Endothelial cell of umbilical vein (primary cell): ENCODE measurements at regions not wholly inside any gene's neighbourhood (a gene's known extent, or its start where the extent isn't known, plus 50 kb on each side); places are given as distances from the start of the nearest gene placed in this dataset.

ENCODE experiments used
- BruUV-seq: library from RNA; stranded (reverse); fragments of 400-500 nt; replicated peaks from 2 replicates; lab custom pipeline; 2021; lab: Mats Ljungman, UMichigan
- CTCF ChIA-PET: fragments of 300-600, 350-600 bp; sonication (Branson Sonifier 250); formaldehyde crosslinking; loops from one replicate; lab custom pipeline; 2021; ENCODE audit warnings: antibody characterized with exemption, inconsistent platforms; lab: Charles Lee
- POLR2A ChIA-PET: fragments of 300-600, 350-600 bp; sonication (Branson Sonifier 250); formaldehyde crosslinking; loops from one replicate; lab custom pipeline; 2021; ENCODE audit warnings: antibody characterized with exemption, inconsistent platforms; lab: Charles Lee
- DNase-seq: peaks from one replicate; pipeline ENCODE4 v3.0.0-alpha.2; 2011; ENCODE audit warnings: low read depth, low spot score
- FAIRE-seq: peaks from 2 replicates; lab custom pipeline; 2011; peaks lifted over from hg19 to GRCh38; lab: Jason Lieb, UNC
- H2AFZ ChIP-seq: 2 replicates; pipeline ENCODE4 v1.6.0; 2012; ENCODE audit warnings: low read depth, low read length, control low read depth, inconsistent platforms
- H3K27ac ChIP-seq: 2 replicates; pipeline ENCODE4 v1.5.1; 2011; ENCODE audit warnings: low read depth, mild to moderate bottlenecking, control low read depth, low read length, moderate library complexity; ENCODE audit not compliant: insufficient read depth
- H3K27me3 ChIP-seq, 2 experiments: 2 replicates each; pipeline versions ENCODE4 v1.6.0 to v1.6.1; 2011; ENCODE audit warnings: low read length in 2 of 2, mixed read lengths in 1 of 2; ENCODE audit not compliant: control insufficient read depth in 2 of 2, insufficient read depth in 2 of 2
- H3K36me3 ChIP-seq, 2 experiments: 2 replicates in 1 of 2; 3 replicates in 1 of 2; pipeline ENCODE4 v1.5.1; 2011; ENCODE audit warnings: low read length in 2 of 2, mild to moderate bottlenecking in 1 of 2, moderate library complexity in 1 of 2; ENCODE audit not compliant: control insufficient read depth in 2 of 2, insufficient read depth in 2 of 2; ENCODE audit errors: extremely low read depth in 1 of 2
- H3K4me1 ChIP-seq: 3 replicates; pipeline ENCODE4 v1.5.1; 2011; ENCODE audit warnings: mild to moderate bottlenecking, low read length; ENCODE audit not compliant: control insufficient read depth, insufficient read depth; ENCODE audit errors: extremely low read depth
- H3K4me2 ChIP-seq: 2 replicates; pipeline ENCODE4 v1.6.1; 2011; ENCODE audit warnings: low read length, control low read depth, mixed read lengths; ENCODE audit not compliant: insufficient read depth
- H3K4me3 ChIP-seq, 3 experiments: fragments of 200-600 bp in 1 of 3; sonication (generic), shearing (Covaris generic) in 1 of 3; replicated peaks in 1 of 3; 2 replicates each; pipeline ENCODE4 v1.5.1; 2011 to 2016; ENCODE audit warnings: control low read depth in 3 of 3, low read length in 3 of 3, mild to moderate bottlenecking in 2 of 3, inconsistent platforms in 1 of 3, low read depth in 1 of 3, moderate library complexity in 1 of 3; ENCODE audit not compliant: insufficient read depth in 1 of 3
- H3K79me2 ChIP-seq: 2 replicates; pipeline ENCODE4 v1.6.0; 2012; ENCODE audit warnings: low read length, inconsistent platforms; ENCODE audit not compliant: control insufficient read depth, insufficient read depth
- H3K9ac ChIP-seq: replicated peaks from 2 replicates; pipeline ENCODE3; 2011; ENCODE audit warnings: low read length, control low read depth; ENCODE audit not compliant: insufficient read depth; ENCODE audit errors: extremely low read depth
- H3K9me1 ChIP-seq: replicated peaks from 3 replicates; pipeline ENCODE4 v1.6.0; 2011; ENCODE audit warnings: mild to moderate bottlenecking, low read length; ENCODE audit not compliant: control insufficient read depth, insufficient read depth; ENCODE audit errors: extremely low read depth
- H3K9me3 ChIP-seq: replicated peaks from 2 replicates; pipeline ENCODE4 v1.5.1; 2012; ENCODE audit warnings: low read length, inconsistent platforms; ENCODE audit not compliant: control insufficient read depth, insufficient read depth
- H4K20me1 ChIP-seq: replicated peaks from 2 replicates; pipeline ENCODE3; 2011; ENCODE audit warnings: mild to moderate bottlenecking, low read length; ENCODE audit not compliant: control insufficient read depth, insufficient read depth; ENCODE audit errors: extremely low read depth
- CTCF ChIP-seq, 2 donors: IDR thresholded peaks; 1 replicate in 1 of 2; 2 replicates in 1 of 2; pipeline ENCODE4 v1.5.1; 2011; ENCODE audit warnings: low read length in 2 of 2, mild to moderate bottlenecking in 2 of 2, moderate library complexity in 2 of 2, control low read depth in 1 of 2, inconsistent platforms in 1 of 2, low read depth in 1 of 2; ENCODE audit not compliant: insufficient read depth in 1 of 2; ENCODE audit errors: extremely low read depth in 1 of 2
- EZH2 ChIP-seq: IDR thresholded peaks from 2 replicates; pipeline ENCODE4 v1.6.1; 2012; ENCODE audit warnings: borderline replicate concordance, low read depth, mild to moderate bottlenecking, moderate library complexity, low read length, inconsistent platforms; ENCODE audit not compliant: severe bottlenecking
- FOS ChIP-seq: IDR thresholded peaks from 2 replicates; pipeline ENCODE4 v1.6.1; 2011; ENCODE audit warnings: mild to moderate bottlenecking, low read length, moderate library complexity, borderline replicate concordance; ENCODE audit not compliant: insufficient read depth
- GATA2 ChIP-seq: IDR thresholded peaks from 2 replicates; pipeline ENCODE4 v1.7.0; 2011; ENCODE audit warnings: low read depth, mild to moderate bottlenecking, moderate library complexity, mixed read lengths, low read length; ENCODE audit not compliant: insufficient read length, insufficient read depth
- JUN ChIP-seq: IDR thresholded peaks from 2 replicates; pipeline ENCODE4 v1.6.1; 2011; ENCODE audit warnings: borderline replicate concordance, low read depth; ENCODE audit not compliant: insufficient read length, insufficient read depth
- MAX ChIP-seq: IDR thresholded peaks from 2 replicates; pipeline ENCODE4 v1.6.1; 2011; ENCODE audit not compliant: insufficient read depth, insufficient read length
- MYC ChIP-seq: IDR thresholded peaks from one replicate; pipeline ENCODE4 v1.6.1; 2011; ENCODE audit warnings: mild to moderate bottlenecking, low read depth, low read length
- POLR2A ChIP-seq: IDR thresholded peaks from 2 replicates; pipeline ENCODE4 v1.6.1; 2012; ENCODE audit warnings: low read depth, mild to moderate bottlenecking, control low read depth, low read length
- POLR2AphosphoS5 ChIP-seq: IDR thresholded peaks from 2 replicates; pipeline ENCODE4 v1.6.1; 2012; ENCODE audit warnings: low read depth, mild to moderate bottlenecking, control low read depth, low read length, moderate library complexity; ENCODE audit not compliant: insufficient read depth
- dilution Hi-C: fragments of 300-500 bp; cut with MboI; formaldehyde crosslinking; loops from one replicate; pipeline ENCODE4 v1.15.0; 2019; ENCODE audit warnings: low sequenced_read_pairs; ENCODE audit not compliant: extremely low pct_ligation_motif_present
- intact Hi-C: fragments of 100-400 bp; cut with micrococcal nuclease; formaldehyde crosslinking; loops from one replicate; pipeline ENCODE4 v1.10.0; 2022

- H4K20me1 ChIP-seq, result no peaks in the 10 kb centered on the region
- TF ChIP-seq JUN, result no peak
- no peak for TF ChIP-seq POLR2A
- no peak overlapping the region for H3K4me2 ChIP-seq
- no TSS peak for BruUV-seq
- no peaks in the 10 kb centered on the region for H3K9me1 ChIP-seq
- no peak overlapping the region for H2AFZ ChIP-seq
- no peaks in the 10 kb centered on the region for H3K36me3 ChIP-seq
- intact Hi-C loops (loop anchor here (10.0 kb wide), 2 partner anchors 557 to 923 kb away; no protein-coding TSS in a partner anchor), dilution Hi-C loops (no loop called here)
- no peak overlapping the region for H3K4me3 ChIP-seq
- H3K27me3 ChIP-seq, result no peaks in the 10 kb centered on the region
- FAIRE-seq (no peak), DNase-seq (no peak)
- H3K79me2 ChIP-seq, result no peaks in the 10 kb centered on the region
- H3K9ac ChIP-seq, result no peak overlapping the region
- no peak overlapping the region for H3K27ac ChIP-seq
- no peaks in the 10 kb centered on the region for H3K9me3 ChIP-seq
- CTCF ChIA-PET, result interaction anchor here (0.8 to 2.4 kb wide), 3 partner anchors 496 to 677 kb away, joined by 3 to 10 read pairs (median 4); no protein-coding TSS in a partner anchor
- POLR2A ChIA-PET, result no interaction called here
- H3K4me1 ChIP-seq, result peaks cover 4% of the 10 kb centered on the region
These were observed 51.9 kb upstream of the CREB1 start for GRCh38 chr2:207477896-207478295.

GRCh38 chr2:207478572-207478971 lies 51.2 kb upstream of the CREB1 start:
- ChIA-PET POLR2A (no interaction called here), CTCF (no interaction called here)
- intact Hi-C loops, result loop anchor here (10.0 kb wide), 2 partner anchors 556 to 924 kb away; no protein-coding TSS in a partner anchor
- H3K79me2 ChIP-seq, result no peaks in the 10 kb centered on the region
- H3K27ac ChIP-seq, result no peak overlapping the region
- H3K9me3 ChIP-seq, result no peaks in the 10 kb centered on the region
- BruUV-seq, result no TSS peak
- H3K36me3 ChIP-seq, result no peaks in the 10 kb centered on the region
- dilution Hi-C loops, result no loop called here
- H3K4me3 ChIP-seq, result no peak overlapping the region
- H2AFZ ChIP-seq, result no peak overlapping the region
- no peak overlapping the region for H3K9ac ChIP-seq
- no peaks in the 10 kb centered on the region for H4K20me1 ChIP-seq
- DNase-seq (no peak), FAIRE-seq (no peak)
- no peak for TF ChIP-seq GATA2
- no peak for TF ChIP-seq FOS
- TF ChIP-seq CTCF (IDR thresholded peaks at IDR 0.05; ENCODE audit: extremely low read depth in 1 of 2, insufficient read depth in 1 of 2, low read depth in 1 of 2, low read length in 2 of 2), result no peak
- TF ChIP-seq MYC, result no peak
- no peak for TF ChIP-seq MAX
- TF ChIP-seq POLR2AphosphoS5, result no peak
- no peak for TF ChIP-seq POLR2A
- no peak for TF ChIP-seq JUN
- no peak for TF ChIP-seq EZH2
- no peaks in the 10 kb centered on the region for H3K9me1 ChIP-seq
- no peak overlapping the region for H3K4me2 ChIP-seq
- no peaks in the 10 kb centered on the region for H3K27me3 ChIP-seq
- no peaks in the 10 kb centered on the region for H3K4me1 ChIP-seq
